Nephron progenitor cell (in vitro differentiated cells): ENCODE measurements at regions not wholly inside any gene's neighbourhood (a gene's known extent, or its start where the extent isn't known, plus 50 kb on each side); places are given as distances from the start of the nearest gene placed in this dataset.
"Not testable (repeated sequence)": the region's sequence is repeated elsewhere in the genome, so short reads cannot be mapped to it uniquely, and the experiment has no call there.

Experiments used
- DNase-seq: peaks from one replicate; pipeline ENCODE4 v3.0.0; 2021
- H3K27ac Mint-ChIP-seq: 2 replicates; pipeline ENCODE4 v1.8.0; 2021; ENCODE audit warnings: mild to moderate bottlenecking, moderate library complexity, mixed read lengths
- H3K27me3 Mint-ChIP-seq: 2 replicates; pipeline ENCODE4 v1.8.0; 2021; ENCODE audit warnings: mild to moderate bottlenecking, low read depth, mixed read lengths; ENCODE audit not compliant: poor library complexity
- H3K36me3 Mint-ChIP-seq: 2 replicates; pipeline ENCODE4 v1.8.0; 2021; ENCODE audit warnings: low read depth, mixed read lengths
- H3K4me1 Mint-ChIP-seq: 2 replicates; pipeline ENCODE4 v1.8.0; 2021; ENCODE audit warnings: mixed read lengths
- H3K4me3 Mint-ChIP-seq: 2 replicates; pipeline ENCODE4 v1.8.0; 2021; ENCODE audit warnings: mild to moderate bottlenecking, moderate library complexity, mixed read lengths
- H3K9me3 Mint-ChIP-seq: 2 replicates; pipeline ENCODE4 v1.8.0; 2021; ENCODE audit warnings: mild to moderate bottlenecking, moderate library complexity, mixed read lengths
- TF ChIP-seq, protein P1 (sequence below): fragments of 200-600 bp; sonication (generic); IDR thresholded peaks from 2 replicates; pipeline ENCODE4 v1.5.0; 2021; ENCODE audit warnings: antibody characterized with exemption

DNA sequence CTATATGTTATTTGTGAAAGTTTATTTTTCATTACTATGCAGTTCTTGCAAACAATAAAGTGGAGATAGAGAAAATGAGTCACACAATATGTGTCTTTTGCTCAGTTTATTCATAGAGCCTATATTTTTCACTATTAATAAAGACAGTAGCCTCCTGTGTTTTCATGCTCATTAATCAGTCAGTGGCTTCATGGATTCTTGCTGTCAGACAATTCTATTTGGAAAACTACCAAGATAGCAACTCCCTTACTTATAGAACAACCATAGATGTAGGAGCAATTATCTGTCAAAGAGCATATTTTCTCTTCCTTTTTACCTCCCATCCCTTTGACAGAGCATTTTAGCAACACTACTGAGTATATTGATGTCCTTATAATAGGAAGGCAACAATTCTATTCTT, 132.7 kb upstream of the CALCR start:
- no peak for DNase-seq
- Mint-ChIP-seq H3K9me3 (no peaks in the 10 kb centered on the region), H3K4me3 (no peak overlapping the region), H3K27ac (no peak overlapping the region), H3K27me3 (peaks cover 5% of the 10 kb centered on the region), H3K36me3 (no peaks in the 10 kb centered on the region), H3K4me1 (no peaks in the 10 kb centered on the region)
- TF ChIP-seq, protein P1, sequence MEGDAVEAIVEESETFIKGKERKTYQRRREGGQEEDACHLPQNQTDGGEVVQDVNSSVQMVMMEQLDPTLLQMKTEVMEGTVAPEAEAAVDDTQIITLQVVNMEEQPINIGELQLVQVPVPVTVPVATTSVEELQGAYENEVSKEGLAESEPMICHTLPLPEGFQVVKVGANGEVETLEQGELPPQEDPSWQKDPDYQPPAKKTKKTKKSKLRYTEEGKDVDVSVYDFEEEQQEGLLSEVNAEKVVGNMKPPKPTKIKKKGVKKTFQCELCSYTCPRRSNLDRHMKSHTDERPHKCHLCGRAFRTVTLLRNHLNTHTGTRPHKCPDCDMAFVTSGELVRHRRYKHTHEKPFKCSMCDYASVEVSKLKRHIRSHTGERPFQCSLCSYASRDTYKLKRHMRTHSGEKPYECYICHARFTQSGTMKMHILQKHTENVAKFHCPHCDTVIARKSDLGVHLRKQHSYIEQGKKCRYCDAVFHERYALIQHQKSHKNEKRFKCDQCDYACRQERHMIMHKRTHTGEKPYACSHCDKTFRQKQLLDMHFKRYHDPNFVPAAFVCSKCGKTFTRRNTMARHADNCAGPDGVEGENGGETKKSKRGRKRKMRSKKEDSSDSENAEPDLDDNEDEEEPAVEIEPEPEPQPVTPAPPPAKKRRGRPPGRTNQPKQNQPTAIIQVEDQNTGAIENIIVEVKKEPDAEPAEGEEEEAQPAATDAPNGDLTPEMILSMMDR, result no peak

DNA sequence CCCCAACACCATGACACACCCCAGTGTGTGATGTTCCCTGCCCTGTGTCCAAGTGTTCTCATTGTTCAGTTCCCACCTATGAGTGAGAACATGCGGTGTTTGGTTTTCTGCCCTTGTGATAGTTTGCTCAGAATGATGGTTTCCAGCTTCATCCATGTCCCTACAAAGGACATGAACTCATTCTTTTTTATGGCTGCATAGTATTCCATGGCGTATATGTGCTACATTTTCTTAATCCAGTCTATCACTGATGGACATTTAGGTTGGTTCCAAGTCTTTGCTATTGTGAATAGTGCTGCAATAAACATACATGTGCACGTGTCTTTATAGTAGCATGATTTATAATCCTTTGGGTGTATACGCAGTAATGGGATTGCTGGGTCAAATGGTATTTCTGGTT, 131.6 kb upstream of the CALCR start:
- not testable (repeated sequence) for DNase-seq, H3K27me3 Mint-ChIP-seq, H3K4me1 Mint-ChIP-seq, H3K9me3 Mint-ChIP-seq, H3K4me3 Mint-ChIP-seq, H3K36me3 Mint-ChIP-seq, H3K27ac Mint-ChIP-seq

DNA sequence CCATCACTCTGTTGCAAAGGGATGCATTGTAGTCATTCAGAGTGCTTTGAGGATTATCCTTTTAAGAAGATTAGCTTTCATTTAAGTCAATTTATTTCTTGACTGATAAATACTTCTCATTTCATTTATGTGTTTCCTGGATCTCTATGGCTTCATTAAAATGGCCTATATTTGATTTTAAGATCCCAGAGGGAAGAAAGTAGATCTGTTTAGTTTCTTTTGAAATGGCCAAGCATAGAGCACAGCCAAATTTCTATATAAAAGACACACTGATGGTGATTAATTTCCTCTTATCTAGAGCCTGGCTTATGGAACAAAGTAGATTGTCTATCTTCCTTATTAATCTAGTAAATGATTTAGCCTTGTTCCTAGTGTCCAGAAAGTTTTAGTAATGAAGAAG, 129.7 kb upstream of the CALCR start:
- TF ChIP-seq, protein P1, result no peak
- H3K27ac Mint-ChIP-seq, result no peak overlapping the region
- H3K4me3 Mint-ChIP-seq, result no peak overlapping the region
- no peak for DNase-seq
- no peaks in the 10 kb centered on the region for H3K9me3 Mint-ChIP-seq
- no peaks in the 10 kb centered on the region for H3K4me1 Mint-ChIP-seq
- no peaks in the 10 kb centered on the region for H3K36me3 Mint-ChIP-seq
- H3K27me3 Mint-ChIP-seq, result peaks cover 5% of the 10 kb centered on the region

DNA sequence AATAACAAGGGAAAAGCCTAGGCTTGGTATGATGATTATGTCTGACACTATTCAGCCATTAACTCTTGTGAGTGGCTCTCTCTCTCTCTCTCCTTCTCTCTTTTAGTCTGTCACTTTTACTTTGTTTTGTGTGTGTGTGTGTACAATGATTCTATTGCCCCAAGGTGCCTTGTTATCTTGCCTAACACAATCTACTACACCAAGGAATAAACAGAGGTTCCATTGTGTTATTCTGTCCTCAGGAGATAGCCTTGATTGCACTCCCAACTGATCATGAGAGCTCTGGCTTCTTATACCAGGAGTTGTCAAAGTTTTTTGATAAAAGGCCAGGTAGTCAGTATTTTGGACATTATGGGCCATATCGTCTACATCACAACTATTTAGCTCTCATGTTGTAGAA, 123.4 kb upstream of the CALCR start:
- Mint-ChIP-seq H3K36me3 (no peaks in the 10 kb centered on the region), H3K27ac (no peak overlapping the region), H3K27me3 (no peaks in the 10 kb centered on the region), H3K9me3 (no peaks in the 10 kb centered on the region), H3K4me1 (no peaks in the 10 kb centered on the region), H3K4me3 (no peak overlapping the region)
- DNase-seq, result no peak
- TF ChIP-seq, protein P1, result no peak

DNA sequence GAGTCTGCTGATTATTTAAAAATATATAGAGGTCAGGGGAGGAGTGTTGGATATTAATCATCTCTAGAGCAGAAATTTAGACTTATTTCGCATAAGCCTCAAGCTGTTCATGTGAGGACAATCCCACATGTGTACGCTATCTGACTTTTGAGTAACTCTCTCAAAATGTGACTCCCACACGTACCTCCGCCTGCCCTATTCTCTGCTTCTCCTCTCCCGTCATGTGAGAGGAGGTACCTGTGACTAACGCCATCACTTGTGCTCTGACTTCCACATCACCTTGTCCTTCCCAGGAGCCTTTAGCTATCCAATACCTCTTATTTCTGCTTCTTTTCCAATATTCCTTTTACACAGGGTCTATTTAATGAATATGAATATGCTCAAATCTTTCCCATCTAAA, 119.3 kb upstream of the CALCR start:
- DNase-seq, result no peak
- Mint-ChIP-seq H3K27ac (no peak overlapping the region), H3K9me3 (no peaks in the 10 kb centered on the region), H3K36me3 (no peaks in the 10 kb centered on the region), H3K4me3 (no peak overlapping the region), H3K27me3 (no peaks in the 10 kb centered on the region), H3K4me1 (no peaks in the 10 kb centered on the region)
- TF ChIP-seq, protein P1, result no peak

DNA sequence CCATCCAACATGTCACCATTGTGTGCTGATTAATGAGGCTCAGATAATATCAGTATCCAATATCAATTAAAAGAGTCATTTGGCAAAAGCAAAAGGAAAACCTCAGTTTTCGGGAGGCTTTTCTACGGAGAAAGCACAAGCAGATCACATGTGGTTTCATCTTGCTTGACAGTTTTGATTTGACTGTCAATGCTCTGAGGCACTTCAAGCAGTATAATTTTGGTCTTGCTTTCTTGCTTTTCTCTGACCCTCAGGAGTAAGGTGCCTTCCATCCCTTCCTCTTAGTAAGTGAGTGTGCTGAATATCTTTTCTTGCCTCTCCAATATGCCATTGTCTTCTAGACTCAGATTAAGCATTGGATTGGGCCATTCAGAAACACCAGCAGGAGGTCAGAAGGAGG, 115.5 kb upstream of the CALCR start:
- no peaks in the 10 kb centered on the region for H3K27me3 Mint-ChIP-seq
- no peaks in the 10 kb centered on the region for H3K9me3 Mint-ChIP-seq

More for the DNA sequence above, 115.5 kb upstream of the CALCR start:
- no peaks in the 10 kb centered on the region for H3K4me1 Mint-ChIP-seq
- H3K27ac Mint-ChIP-seq, result no peak overlapping the region
- TF ChIP-seq, protein P1, result no peak
- no peak for DNase-seq
- no peaks in the 10 kb centered on the region for H3K36me3 Mint-ChIP-seq
- no peak overlapping the region for H3K4me3 Mint-ChIP-seq
